ENCODE measurements at regions not wholly inside any gene's neighbourhood (a gene's known extent, or its start where the extent isn't known, plus 50 kb on each side); places are given as distances from the start of the nearest gene placed in this dataset.

DNA sequence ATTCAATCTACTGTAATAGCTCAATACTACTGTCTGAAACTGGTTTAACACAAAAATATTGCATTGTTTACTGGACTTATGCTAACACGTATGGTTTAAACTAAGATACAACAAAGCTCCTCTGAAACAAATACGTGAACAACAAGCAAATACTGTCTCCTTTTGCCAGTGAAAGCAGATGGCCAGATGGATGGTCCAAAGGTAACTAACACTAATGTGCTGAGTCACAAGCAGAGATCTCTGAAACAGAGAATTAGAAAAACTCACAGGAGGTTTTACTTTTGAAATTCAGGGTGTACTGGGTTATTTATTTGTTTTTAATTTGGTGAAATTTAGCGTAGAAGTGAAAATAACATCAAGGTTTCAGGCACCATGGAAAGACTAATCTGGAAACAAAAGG is 124.3 kb upstream of the SOX4 start:
- Mint-ChIP-seq H3K27ac (no peak overlapping the region), H3K27me3 (ENCODE audit: low read depth) (peaks cover 4% of the 10 kb centered on the region), H3K4me1 (peaks cover 8% of the 10 kb centered on the region), H3K4me3 (no peak overlapping the region), H3K9me3 (peaks cover 3% of the 10 kb centered on the region), H3K36me3 (ENCODE audit: low read depth) (peaks cover 4% of the 10 kb centered on the region)
- TF ChIP-seq, protein P1, sequence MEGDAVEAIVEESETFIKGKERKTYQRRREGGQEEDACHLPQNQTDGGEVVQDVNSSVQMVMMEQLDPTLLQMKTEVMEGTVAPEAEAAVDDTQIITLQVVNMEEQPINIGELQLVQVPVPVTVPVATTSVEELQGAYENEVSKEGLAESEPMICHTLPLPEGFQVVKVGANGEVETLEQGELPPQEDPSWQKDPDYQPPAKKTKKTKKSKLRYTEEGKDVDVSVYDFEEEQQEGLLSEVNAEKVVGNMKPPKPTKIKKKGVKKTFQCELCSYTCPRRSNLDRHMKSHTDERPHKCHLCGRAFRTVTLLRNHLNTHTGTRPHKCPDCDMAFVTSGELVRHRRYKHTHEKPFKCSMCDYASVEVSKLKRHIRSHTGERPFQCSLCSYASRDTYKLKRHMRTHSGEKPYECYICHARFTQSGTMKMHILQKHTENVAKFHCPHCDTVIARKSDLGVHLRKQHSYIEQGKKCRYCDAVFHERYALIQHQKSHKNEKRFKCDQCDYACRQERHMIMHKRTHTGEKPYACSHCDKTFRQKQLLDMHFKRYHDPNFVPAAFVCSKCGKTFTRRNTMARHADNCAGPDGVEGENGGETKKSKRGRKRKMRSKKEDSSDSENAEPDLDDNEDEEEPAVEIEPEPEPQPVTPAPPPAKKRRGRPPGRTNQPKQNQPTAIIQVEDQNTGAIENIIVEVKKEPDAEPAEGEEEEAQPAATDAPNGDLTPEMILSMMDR (IDR thresholded peaks at IDR 0.05; ENCODE audit: unreplicated experiment in 3 of 3), result no peak

DNA sequence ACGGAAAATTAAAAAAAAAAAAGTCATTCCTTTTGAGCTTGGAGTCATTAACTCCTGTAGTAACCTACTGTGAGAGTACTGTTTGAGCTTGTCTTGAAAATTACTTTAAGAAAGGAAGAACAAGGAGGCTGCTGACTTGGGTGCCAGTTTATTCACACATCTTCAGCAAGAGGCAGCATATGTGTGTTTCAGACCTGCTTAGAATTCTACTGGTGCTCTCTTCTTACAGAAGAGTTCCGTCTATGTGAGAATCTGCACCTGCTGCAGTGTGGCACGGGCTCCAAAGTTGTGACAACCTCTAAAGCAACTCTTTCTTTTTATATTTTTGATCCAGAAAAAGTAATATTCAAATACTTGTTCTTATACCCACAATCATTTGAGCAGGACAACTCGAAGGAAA is 117.4 kb upstream of the SOX4 start:
- Mint-ChIP-seq H3K27ac (peak overlapping the region; percentile 18 to 54 (median 38)), H3K4me3 (no peak overlapping the region), H3K36me3 (ENCODE audit: low read depth) (peaks cover 4% of the 10 kb centered on the region), H3K4me1 (peaks cover 15% of the 10 kb centered on the region), H3K27me3 (ENCODE audit: low read depth) (no peaks in the 10 kb centered on the region), H3K9me3 (peaks cover 5% of the 10 kb centered on the region)
- TF ChIP-seq, protein P1 (IDR thresholded peaks at IDR 0.05; ENCODE audit: unreplicated experiment in 3 of 3), result no peak

DNA sequence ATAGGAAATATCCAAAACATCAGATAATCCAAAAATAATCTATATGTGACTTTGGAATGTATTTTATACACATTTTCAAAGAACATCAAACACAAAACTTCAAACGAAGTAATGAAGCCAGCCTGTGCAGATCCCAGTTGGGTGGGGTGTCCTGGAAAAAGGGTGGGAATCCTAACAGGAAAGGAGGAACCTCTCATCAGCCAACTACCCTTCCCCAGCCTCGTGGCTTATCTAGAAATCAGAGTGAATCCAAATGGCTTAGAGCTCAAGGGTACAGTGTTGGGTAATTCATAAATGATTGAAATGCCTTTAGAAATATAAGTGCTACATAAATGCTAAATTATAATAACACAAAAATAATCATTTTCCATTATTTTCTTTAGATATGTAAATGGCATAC is 115.1 kb upstream of the SOX4 start:
- Mint-ChIP-seq H3K4me1 (peaks cover 22% of the 10 kb centered on the region), H3K27me3 (ENCODE audit: low read depth) (no peaks in the 10 kb centered on the region), H3K36me3 (ENCODE audit: low read depth) (no peaks in the 10 kb centered on the region), H3K4me3 (no peak overlapping the region), H3K9me3 (peaks cover 2% of the 10 kb centered on the region), H3K27ac (peak overlapping the region; percentile 79 to 92 (median 91))
- TF ChIP-seq, protein P1 (IDR thresholded peaks at IDR 0.05; ENCODE audit: unreplicated experiment in 3 of 3), result no peak

DNA sequence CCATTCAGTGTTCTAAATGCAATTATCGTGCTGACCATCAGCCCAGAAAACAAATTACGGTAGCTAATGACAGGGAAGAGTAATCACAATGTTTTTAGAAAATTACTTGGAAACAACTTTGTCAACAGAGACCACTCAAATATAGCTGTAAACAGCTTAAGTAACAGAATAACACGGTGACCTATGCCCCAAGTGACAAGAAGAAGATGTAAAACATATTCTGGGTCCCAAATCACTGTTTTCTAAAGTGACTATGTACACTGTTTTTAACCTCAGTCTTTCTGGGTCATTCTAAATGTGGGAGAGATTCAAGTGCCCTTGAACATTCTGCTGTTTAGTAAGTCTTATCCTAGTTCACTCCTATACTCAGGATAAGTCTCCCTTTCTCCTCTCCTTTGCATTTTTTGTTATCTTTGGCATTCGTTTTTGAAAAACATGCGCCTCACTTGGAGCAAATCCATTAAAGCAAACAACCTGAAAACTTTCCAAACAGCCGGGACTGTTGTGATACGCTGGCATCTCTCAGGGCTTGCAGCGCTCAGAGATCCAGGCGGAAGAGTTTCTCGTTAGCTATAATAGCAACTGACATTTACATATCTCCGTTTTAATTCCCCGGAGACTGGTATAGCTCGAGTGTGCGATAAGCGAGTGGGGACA is 114.5 kb upstream of the SOX4 start:
- Mint-ChIP-seq H3K4me1 (peaks cover 25% of the 10 kb centered on the region), H3K4me3 (peak overlapping the region; percentile 36 to 71 (median 58)), H3K27ac (peak overlapping the region; percentile 91 to 96 (median 92))

DNA sequence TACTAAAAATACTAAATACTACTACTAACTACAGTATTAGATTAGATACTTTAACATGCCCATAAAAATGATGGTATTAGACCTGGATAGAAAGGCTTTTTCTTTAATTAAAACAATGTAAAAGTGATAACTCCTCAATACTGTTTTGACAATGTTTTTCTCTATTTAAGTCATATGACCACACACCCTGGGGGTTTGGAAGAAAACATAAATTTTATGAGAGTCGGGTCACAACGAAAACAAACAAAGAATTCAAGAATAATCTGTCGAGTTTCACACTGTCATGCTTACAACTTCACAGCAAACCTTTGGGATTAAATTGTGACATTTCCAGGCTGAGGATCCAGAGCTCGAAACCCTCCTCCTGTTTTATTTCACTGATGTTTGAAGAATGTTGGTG is 107.4 kb upstream of the SOX4 start:
- Mint-ChIP-seq H3K4me1 (peaks cover 37% of the 10 kb centered on the region), H3K9me3 (no peaks in the 10 kb centered on the region), H3K27me3 (ENCODE audit: low read depth) (no peaks in the 10 kb centered on the region), H3K4me3 (no peak overlapping the region), H3K27ac (peak overlapping the region; percentile 64 to 86 (median 83)), H3K36me3 (ENCODE audit: low read depth) (no peaks in the 10 kb centered on the region)
- TF ChIP-seq, protein P1 (IDR thresholded peaks at IDR 0.05; ENCODE audit: unreplicated experiment in 3 of 3), result no peak

More for the DNA sequence above, 114.5 kb upstream of the SOX4 start:
- peaks cover 2% of the 10 kb centered on the region for H3K9me3 Mint-ChIP-seq
- no peaks in the 10 kb centered on the region for H3K27me3 Mint-ChIP-seq (ENCODE audit: low read depth)
- no peaks in the 10 kb centered on the region for H3K36me3 Mint-ChIP-seq (ENCODE audit: low read depth)
- TF ChIP-seq, protein P1 (IDR thresholded peaks at IDR 0.05; ENCODE audit: unreplicated experiment in 3 of 3), result no peak

DNA sequence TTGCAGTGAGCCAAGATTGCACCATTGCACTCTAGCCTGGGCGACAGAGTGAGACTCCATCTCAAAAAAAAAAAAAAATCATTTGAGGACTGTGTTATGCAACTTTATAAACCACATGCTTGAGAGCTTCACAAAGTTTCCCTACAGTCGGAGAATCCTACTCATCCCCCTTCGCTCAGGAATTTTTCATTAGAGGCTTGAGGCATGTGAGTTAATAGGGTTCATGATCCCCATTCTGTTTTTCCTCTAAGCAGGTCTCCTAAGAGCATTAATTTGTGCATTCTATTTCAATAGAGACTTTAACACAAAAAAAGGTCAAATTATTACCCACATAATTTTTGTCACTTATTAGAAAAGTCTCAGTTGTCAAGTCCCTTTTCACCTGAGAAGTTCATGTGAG is 103.7 kb upstream of the SOX4 start:
- TF ChIP-seq, protein P1 (IDR thresholded peaks at IDR 0.05; ENCODE audit: unreplicated experiment in 3 of 3), result no peak
- Mint-ChIP-seq H3K4me3 (no peak overlapping the region), H3K4me1 (peaks cover 33% of the 10 kb centered on the region), H3K9me3 (peaks cover 1% of the 10 kb centered on the region), H3K27ac (no peak overlapping the region), H3K27me3 (ENCODE audit: low read depth) (no peaks in the 10 kb centered on the region), H3K36me3 (ENCODE audit: low read depth) (no peaks in the 10 kb centered on the region)

Measured in nephron (organoid).